C4-2B (cell line): ENCODE measurements at regions not wholly inside any gene's neighbourhood (a gene's known extent, or its start where the extent isn't known, plus 50 kb on each side); places are given as distances from the start of the nearest gene placed in this dataset.
"Not testable (repeated sequence)": the region's sequence is repeated elsewhere in the genome, so short reads cannot be mapped to it uniquely, and the experiment has no call there.

Experiments used
- ZFX ChIP-seq: fragments of 450-650 bp; IDR thresholded peaks from 2 replicates; pipeline ENCODE4 v1.6.1; 2017
- TF ChIP-seq, protein P1 (sequence below): fragments of 450-650 bp; conservative IDR thresholded peaks from 2 replicates; pipeline ENCODE4 v1.5.1; 2017; ENCODE audit warnings: mild to moderate bottlenecking

DNA sequence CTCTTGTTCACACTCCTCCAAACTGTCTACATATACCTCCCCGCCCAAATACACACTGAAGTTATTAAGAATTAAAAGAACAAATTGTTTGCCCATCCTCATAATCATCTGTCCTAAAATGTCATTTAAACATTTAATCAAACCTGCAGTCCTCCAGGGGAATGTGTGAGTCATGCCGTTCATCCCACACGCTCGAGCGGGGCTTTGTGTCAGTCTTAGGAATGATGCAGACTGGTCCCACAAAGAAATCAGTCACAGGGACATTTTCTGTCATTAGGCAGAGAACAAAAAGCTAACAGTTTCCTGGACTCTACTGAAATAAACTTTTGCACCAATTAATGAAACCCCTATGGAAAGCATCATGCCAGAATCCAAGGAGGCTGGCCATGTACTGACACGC is 194.6 kb downstream of the ZNF92 start:
- TF ChIP-seq, protein P1, sequence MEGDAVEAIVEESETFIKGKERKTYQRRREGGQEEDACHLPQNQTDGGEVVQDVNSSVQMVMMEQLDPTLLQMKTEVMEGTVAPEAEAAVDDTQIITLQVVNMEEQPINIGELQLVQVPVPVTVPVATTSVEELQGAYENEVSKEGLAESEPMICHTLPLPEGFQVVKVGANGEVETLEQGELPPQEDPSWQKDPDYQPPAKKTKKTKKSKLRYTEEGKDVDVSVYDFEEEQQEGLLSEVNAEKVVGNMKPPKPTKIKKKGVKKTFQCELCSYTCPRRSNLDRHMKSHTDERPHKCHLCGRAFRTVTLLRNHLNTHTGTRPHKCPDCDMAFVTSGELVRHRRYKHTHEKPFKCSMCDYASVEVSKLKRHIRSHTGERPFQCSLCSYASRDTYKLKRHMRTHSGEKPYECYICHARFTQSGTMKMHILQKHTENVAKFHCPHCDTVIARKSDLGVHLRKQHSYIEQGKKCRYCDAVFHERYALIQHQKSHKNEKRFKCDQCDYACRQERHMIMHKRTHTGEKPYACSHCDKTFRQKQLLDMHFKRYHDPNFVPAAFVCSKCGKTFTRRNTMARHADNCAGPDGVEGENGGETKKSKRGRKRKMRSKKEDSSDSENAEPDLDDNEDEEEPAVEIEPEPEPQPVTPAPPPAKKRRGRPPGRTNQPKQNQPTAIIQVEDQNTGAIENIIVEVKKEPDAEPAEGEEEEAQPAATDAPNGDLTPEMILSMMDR: not testable (repeated sequence)
- not testable (repeated sequence) for TF ChIP-seq ZFX
